Naive B cell (primary cell): ENCODE measurements at regions not wholly inside any gene's neighbourhood (a gene's known extent, or its start where the extent isn't known, plus 50 kb on each side); places are given as distances from the start of the nearest gene placed in this dataset.
"Not testable (repeated sequence)": the region's sequence is repeated elsewhere in the genome, so short reads cannot be mapped to it uniquely, and the experiment has no call there.

Experiments used
- ATAC-seq, 2 donors: fragments of 150-1000 bp; cut with Tn5 transposase; 2 replicates each; pipeline ENCODE4 v1.10.0; 2021; ENCODE audit warnings: low read depth in 2 of 2, mild to moderate bottlenecking in 2 of 2, moderate library complexity in 2 of 2
- DNase-seq: peaks from one replicate; pipeline ENCODE4 v3.0.0; 2022
- H3K27ac Mint-ChIP-seq, 6 donors: one replicate each; pipeline ENCODE4 v1.8.0; 2020 to 2022; ENCODE audit warnings: mild to moderate bottlenecking in 6 of 6, mixed read lengths in 6 of 6, moderate library complexity in 5 of 6, inconsistent platforms in 2 of 6
- H3K27me3 Mint-ChIP-seq, 3 donors: one replicate each; pipeline ENCODE4 v1.8.0; 2021 to 2022; ENCODE audit warnings: mixed read lengths in 3 of 3, mild to moderate bottlenecking in 1 of 3
- H3K36me3 Mint-ChIP-seq, 2 donors: one replicate each; pipeline ENCODE4 v1.8.0; 2020 to 2022; ENCODE audit warnings: mixed read lengths in 2 of 2, inconsistent platforms in 1 of 2, mild to moderate bottlenecking in 1 of 2
- H3K4me1 Mint-ChIP-seq, 3 donors: one replicate each; pipeline ENCODE4 v1.8.0; 2020 to 2022; ENCODE audit warnings: mixed read lengths in 3 of 3, inconsistent platforms in 1 of 3, mild to moderate bottlenecking in 1 of 3, moderate library complexity in 1 of 3
- H3K4me3 Mint-ChIP-seq, 8 donors: one replicate each; pipeline ENCODE4 v1.8.0; 2020 to 2022; ENCODE audit warnings: mild to moderate bottlenecking in 8 of 8, mixed read lengths in 8 of 8, moderate library complexity in 8 of 8, inconsistent platforms in 2 of 8
- H3K9me3 Mint-ChIP-seq, 7 donors: one replicate each; pipeline ENCODE4 v1.8.0; 2020 to 2022; ENCODE audit warnings: mixed read lengths in 7 of 7, mild to moderate bottlenecking in 5 of 7, inconsistent platforms in 2 of 7, moderate library complexity in 1 of 7

DNA sequence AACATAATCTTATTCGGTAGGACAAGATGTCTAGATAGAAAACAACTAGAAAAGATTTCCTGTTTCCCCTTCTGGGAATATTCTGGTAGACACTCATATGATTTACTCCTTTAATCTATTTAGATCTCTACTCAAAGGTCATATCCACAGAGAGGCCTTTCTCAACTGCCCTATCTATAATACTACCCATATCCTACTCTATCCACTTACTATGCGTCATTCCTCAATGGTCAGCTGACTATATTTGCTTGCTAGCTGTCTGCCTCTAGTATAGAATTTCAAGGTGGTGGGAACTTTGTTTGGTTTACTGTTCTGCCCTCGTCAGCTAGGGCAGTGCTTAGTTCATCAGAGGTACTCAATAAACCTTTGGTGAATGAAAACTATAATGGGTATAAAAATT, 157.8 kb upstream of the PKP2 start:
- H3K27me3 Mint-ChIP-seq = no peaks in the 10 kb centered on the region
- no peak for ATAC-seq
- peaks cover 0 to 8% (median 0%) of the 10 kb centered on the region in 7 donors for H3K9me3 Mint-ChIP-seq
- H3K27ac Mint-ChIP-seq = no peak overlapping the region
- H3K4me3 Mint-ChIP-seq = no peak overlapping the region
- H3K36me3 Mint-ChIP-seq = no peaks in the 10 kb centered on the region
- DNase-seq = no peak
- no peaks in the 10 kb centered on the region for H3K4me1 Mint-ChIP-seq

DNA sequence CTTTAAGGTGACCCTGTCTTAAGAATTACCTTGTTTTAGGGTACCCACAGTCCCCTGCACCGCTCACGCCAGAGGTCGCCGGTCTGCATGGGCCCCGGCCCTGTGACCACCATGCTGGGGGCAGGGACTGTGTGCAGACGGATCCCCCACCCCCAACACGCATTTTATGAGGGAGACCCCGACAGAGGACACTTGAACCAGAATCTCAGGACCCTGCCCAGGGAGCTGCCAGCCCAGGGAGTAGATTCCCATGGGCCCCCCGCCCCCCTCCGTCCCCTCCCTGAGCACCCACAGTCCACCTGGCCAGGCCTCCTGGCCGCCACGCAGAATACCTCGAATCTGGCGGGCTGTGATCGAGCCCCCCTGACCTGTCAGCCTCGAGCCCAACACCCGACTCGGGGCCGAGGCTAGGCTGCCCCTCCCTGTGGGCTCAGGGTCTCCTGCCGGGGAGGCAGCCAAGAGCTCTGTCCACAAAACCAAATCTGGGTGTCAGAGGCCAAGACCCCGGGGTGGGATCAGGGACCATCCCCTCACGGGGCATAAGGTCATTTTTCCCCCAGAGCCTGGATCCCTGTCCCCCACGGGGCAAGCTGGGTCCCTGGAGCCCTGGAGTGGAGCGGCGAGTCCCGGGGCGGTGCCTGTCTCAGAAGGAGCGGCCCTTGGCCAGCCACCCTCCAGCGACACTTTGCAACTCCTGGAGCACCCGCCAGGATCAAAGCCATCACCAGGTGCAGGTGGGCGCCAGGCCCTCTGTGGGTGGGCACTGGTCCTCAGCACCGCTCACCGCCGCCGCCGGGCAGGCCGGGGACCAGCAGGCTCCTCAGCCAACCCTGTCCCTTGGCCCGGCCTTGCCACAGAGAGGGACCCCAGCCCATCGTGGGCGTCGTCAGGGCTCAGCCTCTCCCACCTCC, 155.8 kb upstream of the PKP2 start:
- no peak for ATAC-seq
- no peak overlapping the region for H3K4me3 Mint-ChIP-seq
- H3K9me3 Mint-ChIP-seq = peaks cover 0 to 8% (median 4%) of the 10 kb centered on the region in 7 donors
- no peaks in the 10 kb centered on the region for H3K36me3 Mint-ChIP-seq
- no peaks in the 10 kb centered on the region for H3K4me1 Mint-ChIP-seq
- no peaks in the 10 kb centered on the region for H3K27me3 Mint-ChIP-seq
- DNase-seq = no peak
- no peak overlapping the region for H3K27ac Mint-ChIP-seq

GRCh38 chr12:33047666-33048065, 151.1 kb upstream of the PKP2 start:
- H3K27ac Mint-ChIP-seq = no peak overlapping the region
- no peaks in the 10 kb centered on the region for H3K36me3 Mint-ChIP-seq

DNA sequence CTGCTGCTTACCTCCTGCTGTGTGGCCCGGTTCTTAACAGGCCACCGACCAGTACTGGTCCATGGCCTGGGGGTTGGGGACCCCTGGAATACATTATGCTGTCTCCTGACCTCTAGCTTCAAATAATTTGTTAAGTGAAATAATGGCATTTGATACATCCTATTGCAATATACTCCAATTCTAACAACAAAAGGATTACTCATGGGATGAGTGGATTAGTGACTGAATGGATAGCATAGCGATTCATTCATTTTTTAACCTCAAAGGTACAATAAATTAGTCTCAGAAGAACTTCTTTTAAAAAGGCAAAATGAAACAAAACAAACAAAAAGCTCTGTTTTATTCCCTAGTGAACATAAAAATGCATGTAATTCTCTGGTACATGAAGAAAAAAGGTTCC, 147.9 kb upstream of the PKP2 start:
- no peaks in the 10 kb centered on the region for H3K4me1 Mint-ChIP-seq
- no peak overlapping the region for H3K4me3 Mint-ChIP-seq
- ATAC-seq = no peak
- peaks cover 0 to 7% (median 6%) of the 10 kb centered on the region in 3 donors for H3K27me3 Mint-ChIP-seq
- DNase-seq = no peak
- peaks cover 0 to 18% (median 5%) of the 10 kb centered on the region in 7 donors for H3K9me3 Mint-ChIP-seq
- H3K36me3 Mint-ChIP-seq = no peaks in the 10 kb centered on the region
- H3K27ac Mint-ChIP-seq = no peak overlapping the region

More at GRCh38 chr12:33047666-33048065, 151.1 kb upstream of the PKP2 start:
- peaks cover 0 to 7% (median 6%) of the 10 kb centered on the region in 3 donors for H3K27me3 Mint-ChIP-seq
- H3K4me3 Mint-ChIP-seq = no peak overlapping the region
- H3K9me3 Mint-ChIP-seq = peaks cover 0 to 4% (median 2%) of the 10 kb centered on the region in 7 donors
- DNase-seq (no peak), ATAC-seq (no peak)
- no peaks in the 10 kb centered on the region for H3K4me1 Mint-ChIP-seq

DNA sequence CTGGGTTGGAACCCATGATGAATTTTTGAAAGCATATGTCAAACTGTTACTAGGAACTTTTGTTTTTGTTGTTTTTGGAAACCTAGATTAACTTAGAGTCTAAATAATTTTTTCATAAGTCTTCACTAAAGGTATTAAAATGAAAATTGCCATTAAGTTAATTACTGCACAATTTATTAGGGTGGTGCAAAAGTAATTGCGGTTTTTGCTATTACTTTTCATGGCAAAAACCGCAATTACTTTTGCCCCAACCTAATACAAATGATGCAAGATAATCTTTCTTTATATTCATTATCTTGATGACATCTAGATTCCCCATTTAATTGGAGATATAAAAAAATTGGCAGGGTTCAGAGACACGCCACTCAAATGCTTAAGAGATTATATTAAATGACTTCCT, 145.0 kb upstream of the PKP2 start:
- DNase-seq (no peak), ATAC-seq (no peak)
- peaks cover 2 to 23% (median 5%) of the 10 kb centered on the region in 7 donors for H3K9me3 Mint-ChIP-seq
- peaks cover 0 to 7% (median 6%) of the 10 kb centered on the region in 3 donors for H3K27me3 Mint-ChIP-seq
- no peaks in the 10 kb centered on the region for H3K4me1 Mint-ChIP-seq
- H3K4me3 Mint-ChIP-seq = no peak overlapping the region
- H3K36me3 Mint-ChIP-seq = no peaks in the 10 kb centered on the region
- H3K27ac Mint-ChIP-seq = no peak overlapping the region

DNA sequence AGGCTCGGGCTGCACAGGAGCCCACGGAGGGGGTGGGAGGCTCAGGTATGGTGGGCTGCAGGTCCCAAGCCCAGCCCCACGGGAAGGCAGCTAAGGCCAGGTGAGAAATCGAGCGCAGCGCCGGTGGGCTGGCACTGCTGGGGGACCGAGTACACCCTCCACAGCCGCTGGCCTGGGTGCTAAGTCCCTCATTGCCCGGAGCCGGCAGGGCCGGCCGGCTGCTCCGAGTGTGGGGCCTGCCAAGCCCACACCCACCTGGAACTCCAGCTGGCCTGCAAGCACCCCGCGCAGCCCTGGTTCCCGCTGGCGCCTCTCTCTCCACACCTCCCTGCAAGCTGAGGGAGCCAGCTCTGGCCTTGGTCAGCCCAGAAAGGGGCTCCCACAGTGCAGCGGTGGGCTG, 137.4 kb upstream of the PKP2 start:
- not testable (repeated sequence) for ATAC-seq

GRCh38 chr12:33026791-33027190, 130.2 kb upstream of the PKP2 start:
- ATAC-seq (no peak), DNase-seq (no peak)
- H3K9me3 Mint-ChIP-seq = peaks cover 4 to 20% (median 11%) of the 10 kb centered on the region in 7 donors
- no peak overlapping the region for H3K27ac Mint-ChIP-seq
- no peak overlapping the region for H3K4me3 Mint-ChIP-seq
- no peaks in the 10 kb centered on the region for H3K36me3 Mint-ChIP-seq
- H3K27me3 Mint-ChIP-seq = no peaks in the 10 kb centered on the region
- H3K4me1 Mint-ChIP-seq = no peaks in the 10 kb centered on the region

More for the DNA sequence above, 137.4 kb upstream of the PKP2 start:
- H3K36me3 Mint-ChIP-seq, H3K27ac Mint-ChIP-seq, H3K4me3 Mint-ChIP-seq, H3K4me1 Mint-ChIP-seq, DNase-seq, H3K27me3 Mint-ChIP-seq: not testable (repeated sequence)
- H3K9me3 Mint-ChIP-seq = peaks cover 7 to 44% (median 19%) of the 10 kb centered on the region in 7 donors

- not testable (repeated sequence) for H3K4me3 Mint-ChIP-seq, H3K36me3 Mint-ChIP-seq, H3K27me3 Mint-ChIP-seq, H3K27ac Mint-ChIP-seq, ATAC-seq, H3K4me1 Mint-ChIP-seq, DNase-seq
- peaks cover 5 to 33% (median 23%) of the 10 kb centered on the region in 7 donors for H3K9me3 Mint-ChIP-seq
These were observed 126.1 kb upstream of the PKP2 start for GRCh38 chr12:33022724-33023123.

- not testable (repeated sequence) for DNase-seq, H3K27me3 Mint-ChIP-seq, ATAC-seq, H3K27ac Mint-ChIP-seq, H3K4me3 Mint-ChIP-seq, H3K4me1 Mint-ChIP-seq
- H3K9me3 Mint-ChIP-seq = peaks cover 27 to 49% (median 31%) of the 10 kb centered on the region in 7 donors
- peaks cover 0 to 23% of the 10 kb centered on the region in 2 donors for H3K36me3 Mint-ChIP-seq
These were observed 120.5 kb upstream of the PKP2 start for GRCh38 chr12:33017029-33017428.

DNA sequence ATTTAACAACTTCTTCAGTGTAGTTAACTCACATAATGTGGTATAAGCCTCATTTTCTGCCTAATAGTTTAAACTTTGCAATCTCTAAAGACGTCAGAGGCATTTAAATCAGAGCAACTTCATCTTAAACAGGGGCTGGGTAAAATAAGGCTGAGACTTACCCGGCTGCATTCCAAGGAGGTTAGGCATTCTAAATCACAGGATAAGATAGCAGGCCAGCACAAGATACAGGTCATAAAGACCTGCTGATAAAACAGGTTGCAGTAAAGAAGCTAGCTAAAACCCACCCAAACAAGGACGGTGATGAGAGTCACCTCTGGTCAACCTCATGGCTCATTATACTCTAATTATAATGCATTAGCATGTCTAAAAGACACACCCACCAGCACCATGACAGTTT, 115.6 kb upstream of the PKP2 start:
- Mint-ChIP-seq H3K27me3 (no peaks in the 10 kb centered on the region), H3K4me1 (no peaks in the 10 kb centered on the region), H3K9me3 (peaks cover 10 to 41% (median 23%) of the 10 kb centered on the region in 7 donors), H3K27ac (no peak overlapping the region), H3K4me3 (no peak overlapping the region), H3K36me3 (peaks cover 0 to 14% of the 10 kb centered on the region in 2 donors)
- DNase-seq (no peak), ATAC-seq (no peak)

DNA sequence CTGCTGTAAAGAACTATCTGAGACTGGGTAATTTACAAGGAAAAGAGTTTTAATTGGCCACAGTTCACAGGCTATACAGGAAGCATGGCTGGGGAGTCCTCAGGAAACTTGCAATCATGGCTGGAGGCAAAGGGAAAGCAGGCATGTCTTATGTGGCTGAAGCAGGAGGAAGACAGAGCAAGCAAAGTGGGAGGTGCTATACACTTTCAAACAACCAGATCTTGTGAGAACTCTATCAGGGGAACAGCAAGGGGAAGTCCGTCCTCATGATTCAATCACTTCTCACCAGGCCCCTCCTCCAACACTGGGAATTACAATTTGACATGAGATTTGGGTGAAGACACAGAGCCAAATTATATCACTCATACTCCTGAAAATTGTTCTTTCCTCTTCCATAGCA, 109.5 kb upstream of the PKP2 start:
- H3K4me3 Mint-ChIP-seq = no peak overlapping the region
- no peaks in the 10 kb centered on the region for H3K36me3 Mint-ChIP-seq
- ATAC-seq (no peak), DNase-seq (no peak)
- H3K27ac Mint-ChIP-seq = no peak overlapping the region
- no peaks in the 10 kb centered on the region for H3K27me3 Mint-ChIP-seq
- H3K4me1 Mint-ChIP-seq = no peaks in the 10 kb centered on the region
- H3K9me3 Mint-ChIP-seq = peaks cover 6 to 33% (median 9%) of the 10 kb centered on the region in 7 donors

DNA sequence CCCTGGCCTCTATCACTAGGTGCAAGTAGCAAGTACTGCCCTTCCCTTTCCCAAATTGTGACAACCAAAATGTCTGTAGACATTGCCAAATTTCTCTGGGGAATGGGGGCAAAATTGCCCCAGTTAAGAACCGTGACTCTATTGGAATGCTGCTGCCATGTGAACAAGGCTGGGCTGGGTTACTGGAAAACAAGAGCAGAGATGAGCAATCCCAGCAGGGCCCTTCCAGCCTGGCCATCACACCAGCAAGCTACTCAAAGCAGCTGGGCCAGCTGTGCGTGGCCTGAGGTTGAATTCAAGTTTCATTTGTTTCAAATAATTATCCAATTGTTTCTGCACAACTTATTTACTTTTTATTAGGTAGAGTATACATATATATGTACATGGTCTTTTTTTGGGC, 103.4 kb upstream of the PKP2 start:
- no peak for ATAC-seq
- Mint-ChIP-seq H3K27me3 (no peaks in the 10 kb centered on the region), H3K36me3 (no peaks in the 10 kb centered on the region), H3K4me3 (no peak overlapping the region), H3K9me3 (peaks cover 3 to 16% (median 8%) of the 10 kb centered on the region in 7 donors), H3K4me1 (no peaks in the 10 kb centered on the region), H3K27ac (no peak overlapping the region)
- DNase-seq = no peak

GRCh38 chr12:32997471-32997870, 100.9 kb upstream of the PKP2 start:
- no peak for ATAC-seq
- peaks cover 0 to 6% (median 0%) of the 10 kb centered on the region in 3 donors for H3K27me3 Mint-ChIP-seq
- DNase-seq = no peak
- H3K4me1 Mint-ChIP-seq = no peaks in the 10 kb centered on the region
- H3K36me3 Mint-ChIP-seq = no peaks in the 10 kb centered on the region
- H3K27ac Mint-ChIP-seq = no peak overlapping the region
- peaks cover 0 to 5% (median 3%) of the 10 kb centered on the region in 7 donors for H3K9me3 Mint-ChIP-seq
- H3K4me3 Mint-ChIP-seq = no peak overlapping the region

GRCh38 chr12:32995623-32996022, 99.0 kb upstream of the PKP2 start:
- Mint-ChIP-seq H3K27ac (no peak overlapping the region), H3K9me3 (peaks cover 0 to 3% (median 0%) of the 10 kb centered on the region in 7 donors), H3K27me3 (peaks cover 0 to 6% (median 0%) of the 10 kb centered on the region in 3 donors), H3K36me3 (no peaks in the 10 kb centered on the region), H3K4me3 (no peak overlapping the region), H3K4me1 (no peaks in the 10 kb centered on the region)
- ATAC-seq = no peak
- DNase-seq = no peak
